Activated CD8-positive, alpha-beta T cell treated with anti-CD3 and anti-CD28 coated beads for 36 hours (primary cell): ENCODE measurements at regions not wholly inside any gene's neighbourhood (a gene's known extent, or its start where the extent isn't known, plus 50 kb on each side); places are given as distances from the start of the nearest gene placed in this dataset.

Source experiments
- ATAC-seq: fragments of 200-7000 bp; cut with Tn5 transposase; one replicate; pipeline ENCODE4 v1.10.0; 2021; ENCODE audit warnings: mild to moderate bottlenecking, moderate library complexity
- CTCF ChIA-PET: fragments of 350-600 bp; sonication (Branson Sonifier 250); formaldehyde crosslinking; loops from one replicate; lab custom pipeline; 2021; ENCODE audit warnings: antibody characterized with exemption; lab: Charles Lee
- POLR2A ChIA-PET: fragments of 350-600 bp; sonication (Branson Sonifier 250); formaldehyde crosslinking; loops from one replicate; lab custom pipeline; 2021; ENCODE audit warnings: antibody characterized with exemption; lab: Charles Lee
- DNase-seq: peaks from one replicate; pipeline ENCODE4 v3.0.0-alpha.2; 2020
- H3K27ac Mint-ChIP-seq: one replicate; pipeline ENCODE4 v1.8.0; 2021; ENCODE audit warnings: mild to moderate bottlenecking, mixed read lengths
- H3K27me3 Mint-ChIP-seq: one replicate; pipeline ENCODE4 v1.8.0; 2021; ENCODE audit warnings: mixed read lengths
- H3K36me3 Mint-ChIP-seq: one replicate; pipeline ENCODE4 v1.8.0; 2021; ENCODE audit warnings: low read depth, mixed read lengths
- H3K4me1 Mint-ChIP-seq: one replicate; pipeline ENCODE4 v1.8.0; 2021; ENCODE audit warnings: low read depth, mixed read lengths
- H3K4me3 Mint-ChIP-seq: one replicate; pipeline ENCODE4 v1.8.0; 2021; ENCODE audit warnings: mild to moderate bottlenecking, moderate library complexity, mixed read lengths
- H3K9me3 Mint-ChIP-seq: one replicate; pipeline ENCODE4 v1.8.0; 2021; ENCODE audit warnings: mixed read lengths
- intact Hi-C: fragments of 100-400 bp; cut with micrococcal nuclease; formaldehyde crosslinking; loops from one replicate; pipeline ENCODE4 v1.10.0; 2022
- TF ChIP-seq, protein P1 (sequence below): fragments of 200-600 bp; IDR thresholded peaks from one replicate; pipeline ENCODE4 v1.8.0; 2022; ENCODE audit warnings: antibody characterized with exemption, mild to moderate bottlenecking

DNA sequence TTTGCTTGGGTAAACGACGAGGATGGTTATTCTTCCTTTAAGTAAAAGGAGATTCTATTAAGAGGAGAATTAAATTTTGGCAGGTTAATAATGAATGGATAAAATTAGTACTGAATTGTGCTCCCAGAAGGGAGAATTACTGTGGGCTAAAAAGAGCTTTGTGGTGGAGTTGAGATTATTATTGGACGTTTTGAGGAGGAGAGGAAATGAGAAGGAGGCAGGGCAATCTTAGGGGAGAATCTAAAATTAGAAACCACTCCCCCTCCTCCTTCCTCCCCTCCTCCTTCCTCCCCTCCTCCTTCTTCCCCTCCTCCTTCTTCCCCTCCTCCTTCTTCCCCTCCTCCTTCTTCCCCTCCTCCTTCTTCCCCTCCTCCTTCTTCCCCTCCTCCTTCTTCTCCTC is 331.8 kb downstream of the PRL start:
- intact Hi-C loops = no loop called here
- TF ChIP-seq, protein P1, sequence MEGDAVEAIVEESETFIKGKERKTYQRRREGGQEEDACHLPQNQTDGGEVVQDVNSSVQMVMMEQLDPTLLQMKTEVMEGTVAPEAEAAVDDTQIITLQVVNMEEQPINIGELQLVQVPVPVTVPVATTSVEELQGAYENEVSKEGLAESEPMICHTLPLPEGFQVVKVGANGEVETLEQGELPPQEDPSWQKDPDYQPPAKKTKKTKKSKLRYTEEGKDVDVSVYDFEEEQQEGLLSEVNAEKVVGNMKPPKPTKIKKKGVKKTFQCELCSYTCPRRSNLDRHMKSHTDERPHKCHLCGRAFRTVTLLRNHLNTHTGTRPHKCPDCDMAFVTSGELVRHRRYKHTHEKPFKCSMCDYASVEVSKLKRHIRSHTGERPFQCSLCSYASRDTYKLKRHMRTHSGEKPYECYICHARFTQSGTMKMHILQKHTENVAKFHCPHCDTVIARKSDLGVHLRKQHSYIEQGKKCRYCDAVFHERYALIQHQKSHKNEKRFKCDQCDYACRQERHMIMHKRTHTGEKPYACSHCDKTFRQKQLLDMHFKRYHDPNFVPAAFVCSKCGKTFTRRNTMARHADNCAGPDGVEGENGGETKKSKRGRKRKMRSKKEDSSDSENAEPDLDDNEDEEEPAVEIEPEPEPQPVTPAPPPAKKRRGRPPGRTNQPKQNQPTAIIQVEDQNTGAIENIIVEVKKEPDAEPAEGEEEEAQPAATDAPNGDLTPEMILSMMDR = no peak
- CTCF ChIA-PET = no interaction called here
- Mint-ChIP-seq H3K9me3 (no peaks in the 10 kb centered on the region), H3K4me3 (no peak overlapping the region), H3K27me3 (peaks cover 2% of the 10 kb centered on the region), H3K4me1 (peaks cover 6% of the 10 kb centered on the region), H3K27ac (no peak overlapping the region), H3K36me3 (no peaks in the 10 kb centered on the region)
- DNase-seq (no peak), ATAC-seq (no peak)
- POLR2A ChIA-PET = no interaction called here

DNA sequence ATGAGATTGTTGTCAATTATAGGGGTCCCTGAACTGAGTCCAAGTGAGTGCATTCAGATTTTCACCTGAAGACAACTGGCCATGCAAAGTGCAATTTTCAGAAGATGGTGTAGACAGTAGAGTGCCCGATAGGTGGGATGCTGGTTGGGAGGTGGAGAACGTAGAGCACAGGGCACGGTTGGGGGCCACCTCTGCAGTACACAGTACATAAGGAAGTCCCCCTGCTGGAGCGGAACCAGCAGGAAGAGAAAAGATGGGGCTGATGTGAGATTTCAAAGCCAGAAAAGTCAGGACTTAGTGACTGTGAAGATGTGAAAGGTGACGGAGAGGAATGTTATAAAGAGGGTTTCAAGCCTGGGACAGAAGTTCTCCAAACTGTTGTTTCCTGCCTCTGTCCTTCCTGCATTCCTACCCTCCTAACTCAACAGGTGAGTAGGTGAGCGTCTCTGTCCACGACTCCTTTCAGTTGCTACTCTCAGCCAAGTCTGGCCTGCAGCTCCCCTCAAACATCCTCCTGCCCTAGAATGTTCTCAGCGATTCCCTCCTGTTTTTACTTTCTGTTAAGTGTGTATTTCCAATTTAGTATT is 330.8 kb downstream of the PRL start:
- intact Hi-C loops = no loop called here
- peaks cover 2% of the 10 kb centered on the region for H3K27me3 Mint-ChIP-seq
- no peak for DNase-seq
- ATAC-seq = no peak
- TF ChIP-seq, protein P1 = no peak
- CTCF ChIA-PET = no interaction called here
- no peaks in the 10 kb centered on the region for H3K9me3 Mint-ChIP-seq
- POLR2A ChIA-PET = no interaction called here
- H3K4me1 Mint-ChIP-seq = peaks cover 6% of the 10 kb centered on the region
- no peaks in the 10 kb centered on the region for H3K36me3 Mint-ChIP-seq
- no peak overlapping the region for H3K27ac Mint-ChIP-seq
- no peak overlapping the region for H3K4me3 Mint-ChIP-seq

DNA sequence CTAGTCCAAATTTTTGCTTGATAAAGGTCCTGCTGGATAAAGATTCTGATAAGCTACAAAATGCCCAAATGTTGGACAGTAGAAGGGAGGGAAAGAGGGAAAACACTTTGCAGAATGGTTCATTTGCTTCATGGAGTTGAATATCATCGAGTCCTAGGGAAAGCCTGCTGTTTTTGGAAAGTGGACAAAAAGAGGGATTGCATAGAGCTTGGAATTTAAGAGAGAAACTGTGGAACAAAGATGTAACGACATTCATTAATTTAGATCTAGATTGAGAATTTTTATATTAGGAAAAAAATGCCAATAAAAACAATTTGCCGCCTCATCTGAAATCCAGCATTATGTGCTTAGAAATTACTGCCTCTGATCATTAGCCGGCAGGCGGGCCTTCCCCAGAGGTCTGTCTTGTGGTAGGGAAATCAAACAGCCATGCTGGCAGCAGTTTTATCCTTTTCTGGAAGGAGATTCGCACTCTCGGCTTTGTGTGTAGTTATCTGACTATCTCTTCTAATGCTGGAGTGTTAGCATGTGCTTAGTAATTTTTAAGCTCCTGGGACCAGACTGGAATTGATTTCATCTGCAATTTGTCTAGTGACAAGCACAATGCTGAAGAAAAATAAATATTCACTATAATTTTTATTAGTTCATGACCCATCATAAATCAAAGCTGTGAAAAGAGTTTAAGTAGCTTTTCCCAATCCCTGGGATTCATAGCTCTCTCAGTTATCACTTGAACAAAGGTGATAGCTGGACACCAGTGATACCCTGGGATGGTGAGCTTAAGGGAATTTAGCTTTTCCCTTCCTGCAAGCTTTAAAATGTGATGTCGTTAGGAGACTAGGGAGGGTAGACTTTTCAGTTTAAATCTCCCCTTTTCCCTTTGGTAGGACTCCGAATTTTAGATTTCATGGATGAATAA is 329.5 kb downstream of the PRL start:
- no peak overlapping the region for H3K27ac Mint-ChIP-seq

DNA sequence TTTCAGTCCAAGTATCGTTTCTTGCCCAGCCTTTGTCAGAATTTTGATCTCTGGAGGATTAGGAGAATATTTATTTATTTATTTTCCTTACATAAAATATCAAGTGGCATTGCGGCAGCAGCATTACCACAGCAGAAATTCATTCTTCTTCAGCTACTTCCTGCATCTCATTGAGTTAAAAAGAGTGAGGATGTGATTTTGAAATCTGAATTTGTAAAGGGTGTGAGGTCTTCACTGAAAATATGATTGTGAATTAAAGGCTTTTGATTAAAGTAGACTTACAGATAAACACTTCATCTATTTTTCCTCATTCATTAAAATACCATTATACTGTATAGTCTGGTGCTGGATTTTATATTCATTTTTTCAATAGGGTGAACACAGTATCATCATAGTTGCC is 328.4 kb downstream of the PRL start:
- DNase-seq = no peak
- TF ChIP-seq, protein P1 = no peak
- ChIA-PET CTCF (interaction anchor here (1.5 kb wide), 1 partner anchor 379 kb away, joined by 3 read pairs; no protein-coding TSS in a partner anchor), POLR2A (no interaction called here)
- peaks cover 2% of the 10 kb centered on the region for H3K27me3 Mint-ChIP-seq
- no peak overlapping the region for H3K4me3 Mint-ChIP-seq
- peaks cover 6% of the 10 kb centered on the region for H3K4me1 Mint-ChIP-seq
- H3K9me3 Mint-ChIP-seq = no peaks in the 10 kb centered on the region
- no peaks in the 10 kb centered on the region for H3K36me3 Mint-ChIP-seq
- no peak overlapping the region for H3K27ac Mint-ChIP-seq
- no peak for ATAC-seq
- intact Hi-C loops = no loop called here

More for the DNA sequence above, 329.5 kb downstream of the PRL start:
- ChIA-PET POLR2A (no interaction called here), CTCF (interaction anchor here (1.5 kb wide), 1 partner anchor 378 kb away, joined by 3 read pairs; no protein-coding TSS in a partner anchor)
- TF ChIP-seq, protein P1 = no peak
- Mint-ChIP-seq H3K9me3 (no peaks in the 10 kb centered on the region), H3K4me1 (peaks cover 6% of the 10 kb centered on the region), H3K27me3 (peaks cover 2% of the 10 kb centered on the region), H3K36me3 (no peaks in the 10 kb centered on the region), H3K4me3 (no peak overlapping the region)
- DNase-seq (no peak), ATAC-seq (no peak)
- intact Hi-C loops = no loop called here

DNA sequence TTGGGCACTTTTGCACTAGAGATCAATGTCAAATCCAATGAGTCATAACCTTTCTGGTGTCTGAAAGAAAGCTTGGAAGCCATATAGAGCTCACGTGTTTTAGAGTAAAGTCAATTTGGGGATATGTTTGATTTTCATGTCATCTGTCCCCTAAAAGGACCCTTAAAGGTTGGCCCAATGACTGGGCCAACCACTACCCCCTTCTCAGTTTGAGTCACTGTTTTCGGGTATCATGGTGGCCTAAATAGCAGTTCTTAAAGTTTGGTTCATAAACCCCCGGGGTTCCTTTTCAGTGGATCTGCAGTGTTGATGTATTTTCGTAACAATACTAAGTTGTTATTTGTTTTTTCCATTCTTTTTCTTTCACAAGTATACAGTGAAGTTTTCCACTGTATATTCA is 327.6 kb downstream of the PRL start:
- intact Hi-C loops = no loop called here
- no peak overlapping the region for H3K27ac Mint-ChIP-seq
- H3K4me1 Mint-ChIP-seq = peaks cover 6% of the 10 kb centered on the region
- TF ChIP-seq, protein P1 = no peak
- H3K4me3 Mint-ChIP-seq = no peak overlapping the region
- POLR2A ChIA-PET = no interaction called here
- ATAC-seq (no peak), DNase-seq (no peak)
- no peaks in the 10 kb centered on the region for H3K9me3 Mint-ChIP-seq
- no peaks in the 10 kb centered on the region for H3K36me3 Mint-ChIP-seq
- CTCF ChIA-PET = no interaction called here
- H3K27me3 Mint-ChIP-seq = peaks cover 2% of the 10 kb centered on the region
